GM12892 (cell line): ENCODE measurements at regions not wholly inside any gene's neighbourhood (a gene's known extent, or its start where the extent isn't known, plus 50 kb on each side); places are given as distances from the start of the nearest gene placed in this dataset.

ENCODE experiments used
- POLR2A ChIP-seq: IDR thresholded peaks from 2 replicates; pipeline ENCODE4 v1.6.1; 2011; ENCODE audit warnings: low read depth, low read length, control low read depth
- POLR2AphosphoS5 ChIP-seq: IDR thresholded peaks from 2 replicates; pipeline ENCODE4 v1.6.1; 2011; ENCODE audit warnings: low read depth, low read length, control low read depth
- TAF1 ChIP-seq: IDR thresholded peaks from 2 replicates; pipeline ENCODE4 v1.6.1; 2011; ENCODE audit warnings: low read depth, mild to moderate bottlenecking, control low read depth, low read length, borderline replicate concordance

GRCh38 chrX:112997991-112998390 is 157.4 kb upstream of the AMOT start:
- TF ChIP-seq POLR2A, result no peak
- no peak for TF ChIP-seq POLR2AphosphoS5
- no peak for TF ChIP-seq TAF1
